Keratinocyte (primary cell): ENCODE measurements at regions not wholly inside any gene's neighbourhood (a gene's known extent, or its start where the extent isn't known, plus 50 kb on each side); places are given as distances from the start of the nearest gene placed in this dataset.
A peak's percentile ranks its signal among the peaks of the same experiment; 100 is the strongest.
"Not testable (repeated sequence)": the region's sequence is repeated elsewhere in the genome, so short reads cannot be mapped to it uniquely, and the experiment has no call there.

Experiments used
- DNase-seq: peaks from one replicate; pipeline ENCODE4 v3.0.0-alpha.2; 2011; ENCODE audit warnings: low read depth, missing footprints, low spot score
- FAIRE-seq: peaks from 2 replicates; lab custom pipeline; 2011; peaks lifted over from hg19 to GRCh38; lab: Jason Lieb, UNC
- H2AFZ ChIP-seq: 2 replicates; pipeline ENCODE4 v1.6.0; 2012; ENCODE audit warnings: low read length, control low read depth, inconsistent platforms; ENCODE audit not compliant: control insufficient read depth
- H3K27ac ChIP-seq: 2 replicates; pipeline ENCODE4 v1.5.1; 2011; ENCODE audit warnings: low read length; ENCODE audit not compliant: control insufficient read depth, insufficient read depth
- H3K27me3 ChIP-seq: 3 replicates; pipeline ENCODE4 v1.6.0; 2011; ENCODE audit warnings: low read length; ENCODE audit not compliant: control insufficient read depth, insufficient read depth; ENCODE audit errors: extremely low read depth
- H3K36me3 ChIP-seq, 2 experiments: 2 replicates in 1 of 2; 3 replicates in 1 of 2; pipeline ENCODE4 v1.5.1; 2011; ENCODE audit warnings: low read length in 2 of 2, mild to moderate bottlenecking in 1 of 2; ENCODE audit not compliant: control insufficient read depth in 2 of 2, insufficient read depth in 2 of 2; ENCODE audit errors: extremely low read depth in 1 of 2
- H3K4me1 ChIP-seq: 3 replicates; pipeline ENCODE4 v1.5.1; 2011; ENCODE audit warnings: low read length; ENCODE audit not compliant: control insufficient read depth, insufficient read depth; ENCODE audit errors: extremely low read depth
- H3K4me2 ChIP-seq: 3 replicates; pipeline ENCODE4 v1.6.0; 2011; ENCODE audit warnings: low read depth, low read length; ENCODE audit not compliant: control insufficient read depth, insufficient read depth; ENCODE audit errors: extremely low read depth
- H3K4me3 ChIP-seq, 3 experiments: fragments of 200-600 bp in 1 of 3; sonication (generic) in 1 of 3; 2 replicates in 2 of 3; 3 replicates in 1 of 3; pipeline ENCODE4 v1.5.1; 2011 to 2016; ENCODE audit warnings: low read length in 3 of 3, mild to moderate bottlenecking in 3 of 3, control low read depth in 2 of 3, inconsistent platforms in 1 of 3, low read depth in 1 of 3, mixed read lengths in 1 of 3, mixed run types in 1 of 3, moderate library complexity in 1 of 3; ENCODE audit not compliant: control insufficient read depth in 2 of 3, insufficient read depth in 2 of 3; ENCODE audit errors: extremely low read depth in 1 of 3
- H3K79me2 ChIP-seq: 2 replicates; pipeline ENCODE4 v1.6.0; 2012; ENCODE audit warnings: low read length; ENCODE audit not compliant: control insufficient read depth, insufficient read depth
- H3K9ac ChIP-seq: 3 replicates; pipeline ENCODE4 v1.6.0; 2011; ENCODE audit warnings: low read length; ENCODE audit not compliant: control insufficient read depth, insufficient read depth; ENCODE audit errors: extremely low read depth
- H3K9me1 ChIP-seq: 3 replicates; pipeline ENCODE4 v1.6.0; 2011; ENCODE audit warnings: low read length; ENCODE audit not compliant: control insufficient read depth, insufficient read depth; ENCODE audit errors: extremely low read depth
- H3K9me3 ChIP-seq: 2 replicates; pipeline ENCODE4 v1.5.1; 2012; ENCODE audit warnings: low read depth, low read length; ENCODE audit not compliant: control insufficient read depth
- H4K20me1 ChIP-seq: 3 replicates; pipeline ENCODE4 v1.6.0; 2011; ENCODE audit warnings: low read length; ENCODE audit not compliant: control insufficient read depth, insufficient read depth; ENCODE audit errors: extremely low read depth
- EZH2 ChIP-seq: IDR thresholded peaks from one replicate; pipeline ENCODE4 v1.6.1; 2012; ENCODE audit warnings: inconsistent platforms, mild to moderate bottlenecking, low read length, moderate library complexity
- dilution Hi-C: fragments of 300-500 bp; cut with MboI; formaldehyde crosslinking; loops from one replicate; pipeline ENCODE4 v1.7.0; 2020; ENCODE audit warnings: low sequenced_read_pairs; ENCODE audit not compliant: extremely low pct_ligation_motif_present
- TF ChIP-seq, protein P1 (sequence below), 3 experiments: IDR thresholded peaks in 1 of 3; conservative IDR thresholded peaks in 1 of 3; optimal IDR thresholded peaks in 1 of 3; 2 replicates in 2 of 3; 3 replicates in 1 of 3; pipeline versions ENCODE3 to v1.5.1; 2011; ENCODE audit warnings: low read length in 3 of 3, mild to moderate bottlenecking in 3 of 3, moderate library complexity in 2 of 3, control low read depth in 1 of 3, inconsistent platforms in 1 of 3; ENCODE audit not compliant: insufficient read depth in 2 of 3; ENCODE audit errors: extremely low read depth in 1 of 3

DNA sequence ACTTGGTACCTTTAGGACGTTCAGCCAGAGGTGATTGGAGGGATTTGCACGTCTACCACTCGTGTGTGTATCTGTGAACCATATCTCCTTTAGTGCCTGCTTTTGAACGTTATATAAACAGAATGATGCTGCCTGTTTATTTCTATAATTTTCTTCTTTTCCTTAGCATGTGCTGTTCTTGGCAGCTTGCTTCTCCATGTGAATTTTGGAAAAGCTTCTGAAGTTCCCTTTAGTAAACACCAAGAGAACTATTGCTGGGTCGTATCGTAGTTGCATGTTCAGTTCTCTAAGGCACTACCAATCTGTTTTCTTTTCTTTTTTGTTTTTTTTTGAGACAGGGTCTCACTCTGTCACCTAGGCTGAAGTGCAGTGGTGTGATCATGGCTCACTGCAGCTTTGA lies 73.8 kb upstream of the FANCC start:
- H3K4me2 ChIP-seq, H3K4me1 ChIP-seq, H2AFZ ChIP-seq, H3K27ac ChIP-seq, H3K27me3 ChIP-seq, H3K79me2 ChIP-seq, H3K9ac ChIP-seq, dilution Hi-C loops, H3K4me3 ChIP-seq, H3K9me1 ChIP-seq, H3K9me3 ChIP-seq, DNase-seq, H3K36me3 ChIP-seq, H4K20me1 ChIP-seq: not testable (repeated sequence)
- FAIRE-seq = peak; percentile 79

DNA sequence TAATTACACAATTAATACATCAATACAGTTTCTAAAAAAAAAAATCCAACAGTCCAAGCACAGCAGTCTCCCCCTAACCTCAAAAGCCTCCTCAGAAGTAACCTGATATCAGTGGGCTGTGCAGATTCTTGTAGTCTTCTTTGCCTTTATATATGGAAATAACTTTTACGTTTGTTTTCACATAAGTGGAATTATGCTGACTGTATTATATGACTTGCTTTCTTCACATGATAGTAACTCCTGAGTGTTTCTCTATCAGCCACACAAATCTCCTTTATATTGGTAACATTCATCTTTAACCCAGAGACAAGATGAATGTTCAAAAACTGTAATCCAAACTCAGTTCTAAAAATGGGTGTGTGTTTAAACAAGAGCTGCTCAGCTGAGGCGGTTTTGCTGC lies 71.9 kb upstream of the FANCC start:
- no peak overlapping the region for H2AFZ ChIP-seq

DNA sequence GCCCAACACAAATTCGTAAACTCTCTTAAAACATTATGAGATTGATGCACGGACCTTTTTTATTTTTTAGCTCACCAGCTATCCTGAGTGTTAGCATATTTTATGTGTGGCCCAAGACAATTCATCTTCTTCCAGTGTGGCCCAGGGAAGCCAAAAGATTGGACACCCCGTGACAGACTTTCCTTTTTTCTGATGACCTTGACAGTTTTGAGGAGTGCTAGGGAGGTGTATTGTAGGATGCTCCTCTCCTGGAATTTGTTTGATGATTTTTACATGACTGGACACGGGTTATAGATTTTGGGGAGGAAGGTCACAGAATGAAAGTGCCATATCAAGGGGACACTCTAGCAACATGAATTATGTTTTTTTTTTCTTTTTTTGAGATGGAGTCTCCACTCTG lies 69.3 kb upstream of the FANCC start:
- no peak overlapping the region for H3K9ac ChIP-seq
- no peak for TF ChIP-seq EZH2
- TF ChIP-seq, protein P1, sequence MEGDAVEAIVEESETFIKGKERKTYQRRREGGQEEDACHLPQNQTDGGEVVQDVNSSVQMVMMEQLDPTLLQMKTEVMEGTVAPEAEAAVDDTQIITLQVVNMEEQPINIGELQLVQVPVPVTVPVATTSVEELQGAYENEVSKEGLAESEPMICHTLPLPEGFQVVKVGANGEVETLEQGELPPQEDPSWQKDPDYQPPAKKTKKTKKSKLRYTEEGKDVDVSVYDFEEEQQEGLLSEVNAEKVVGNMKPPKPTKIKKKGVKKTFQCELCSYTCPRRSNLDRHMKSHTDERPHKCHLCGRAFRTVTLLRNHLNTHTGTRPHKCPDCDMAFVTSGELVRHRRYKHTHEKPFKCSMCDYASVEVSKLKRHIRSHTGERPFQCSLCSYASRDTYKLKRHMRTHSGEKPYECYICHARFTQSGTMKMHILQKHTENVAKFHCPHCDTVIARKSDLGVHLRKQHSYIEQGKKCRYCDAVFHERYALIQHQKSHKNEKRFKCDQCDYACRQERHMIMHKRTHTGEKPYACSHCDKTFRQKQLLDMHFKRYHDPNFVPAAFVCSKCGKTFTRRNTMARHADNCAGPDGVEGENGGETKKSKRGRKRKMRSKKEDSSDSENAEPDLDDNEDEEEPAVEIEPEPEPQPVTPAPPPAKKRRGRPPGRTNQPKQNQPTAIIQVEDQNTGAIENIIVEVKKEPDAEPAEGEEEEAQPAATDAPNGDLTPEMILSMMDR (optimal IDR thresholded peaks at IDR 0.05 in 1 of 3, IDR thresholded peaks at IDR 0.05 in 1 of 3, conservative IDR thresholded peaks at IDR 0.05 in 1 of 3; ENCODE audit: extremely low read depth in 1 of 3, insufficient read depth in 2 of 3, low read length in 3 of 3) = no peak
- FAIRE-seq = no peak

More for the DNA sequence above, 71.9 kb upstream of the FANCC start:
- Histone ChIP-seq H3K4me1 (peaks cover 2% of the 10 kb centered on the region), H3K4me3 (no peak overlapping the region), H3K9ac (no peak overlapping the region), H3K79me2 (no peaks in the 10 kb centered on the region), H4K20me1 (no peaks in the 10 kb centered on the region), H3K27ac (no peak overlapping the region), H3K36me3 (no peaks in the 10 kb centered on the region), H3K27me3 (no peaks in the 10 kb centered on the region), H3K4me2 (no peak overlapping the region), H3K9me1 (no peaks in the 10 kb centered on the region), H3K9me3 (no peaks in the 10 kb centered on the region)
- no peak for FAIRE-seq
- TF ChIP-seq EZH2 = no peak
- TF ChIP-seq, protein P1 (optimal IDR thresholded peaks at IDR 0.05 in 1 of 3, IDR thresholded peaks at IDR 0.05 in 1 of 3, conservative IDR thresholded peaks at IDR 0.05 in 1 of 3; ENCODE audit: extremely low read depth in 1 of 3, insufficient read depth in 2 of 3, low read length in 3 of 3) = no peak
- dilution Hi-C loops = no loop called here
- no peak for DNase-seq

More for the DNA sequence above, 69.3 kb upstream of the FANCC start:
- Histone ChIP-seq H4K20me1 (no peaks in the 10 kb centered on the region), H3K9me3 (no peaks in the 10 kb centered on the region), H3K9me1 (no peaks in the 10 kb centered on the region), H2AFZ (no peak overlapping the region), H3K4me1 (peaks cover 23% of the 10 kb centered on the region), H3K79me2 (no peaks in the 10 kb centered on the region), H3K27me3 (no peaks in the 10 kb centered on the region), H3K27ac (no peak overlapping the region), H3K36me3 (no peaks in the 10 kb centered on the region), H3K4me3 (no peak overlapping the region), H3K4me2 (no peak overlapping the region)
- dilution Hi-C loops = no loop called here
- no peak for DNase-seq
